ENCODE measurements at regions not wholly inside any gene's neighbourhood (a gene's known extent, or its start where the extent isn't known, plus 50 kb on each side); places are given as distances from the start of the nearest gene placed in this dataset.

- Histone ChIP-seq H3K79me2 (ENCODE audit: insufficient read depth, low read length) (no peaks in the 10 kb centered on the region), H3K9me3 (replicated peaks in 1 of 2; ENCODE audit: control insufficient read depth in 1 of 2, insufficient read depth in 1 of 2, low read length in 2 of 2) (no peaks in the 10 kb centered on the region), H3K4me1 (ENCODE audit: control insufficient read depth in 1 of 2, insufficient read depth in 2 of 2, low read length in 2 of 2) (no peaks in the 10 kb centered on the region), H3K36me3 (replicated peaks in 1 of 2; ENCODE audit: control insufficient read depth in 1 of 2, insufficient read depth in 2 of 2, low read length in 2 of 2) (no peaks in the 10 kb centered on the region), H2AFZ (ENCODE audit: insufficient read depth, low read depth, low read length, poor library complexity, severe bottlenecking) (no peak overlapping the region), H4K20me1 (ENCODE audit: insufficient read depth, low read length) (no peaks in the 10 kb centered on the region), H3K9ac (ENCODE audit: insufficient read depth, low read length, poor library complexity, severe bottlenecking) (no peak overlapping the region), H3K4me2 (replicated peaks; ENCODE audit: extremely low read depth, low read length, poor library complexity, severe bottlenecking) (no peak overlapping the region), H3K4me3 (replicated peaks in 1 of 3; ENCODE audit: low read depth in 2 of 3, low read length in 3 of 3) (no peak overlapping the region), H3K27ac (ENCODE audit: low read depth in 1 of 2, low read length in 2 of 2) (no peak overlapping the region), H3K27me3 (ENCODE audit: control insufficient read depth in 2 of 2, insufficient read depth in 2 of 2, low read length in 2 of 2) (no peaks in the 10 kb centered on the region)
- intact Hi-C loops (cut with micrococcal nuclease): no loop called here
- TF ChIP-seq CTCF (IDR thresholded peaks at IDR 0.05): no peak
- no peak for DNase-seq
- Mint-ChIP-seq H3K27me3 (ENCODE audit: low read depth in 3 of 3) (peaks cover 0 to 2% (median 0%) of the 10 kb centered on the region in 3 donors), H3K4me3 (no peak overlapping the region), H3K36me3 (no peaks in the 10 kb centered on the region), H3K27ac (no peak overlapping the region), H3K9me3 (peaks cover 0 to 1% (median 0%) of the 10 kb centered on the region in 7 donors), H3K4me1 (no peaks in the 10 kb centered on the region)
Measured at GRCh38 chr6:50202766-50203165, 153.0 kb upstream of the DEFB112 start.

- Histone ChIP-seq H3K36me3 (replicated peaks in 1 of 2; ENCODE audit: control insufficient read depth in 1 of 2, insufficient read depth in 2 of 2, low read length in 2 of 2) (no peaks in the 10 kb centered on the region), H4K20me1 (ENCODE audit: insufficient read depth, low read length) (no peaks in the 10 kb centered on the region), H3K27ac (ENCODE audit: low read depth in 1 of 2, low read length in 2 of 2) (no peak overlapping the region), H3K9ac (ENCODE audit: insufficient read depth, low read length, poor library complexity, severe bottlenecking) (no peak overlapping the region), H3K4me2 (replicated peaks; ENCODE audit: extremely low read depth, low read length, poor library complexity, severe bottlenecking) (no peak overlapping the region), H2AFZ (ENCODE audit: insufficient read depth, low read depth, low read length, poor library complexity, severe bottlenecking) (no peak overlapping the region), H3K4me3 (replicated peaks in 1 of 3; ENCODE audit: low read depth in 2 of 3, low read length in 3 of 3) (no peak overlapping the region), H3K27me3 (ENCODE audit: control insufficient read depth in 2 of 2, insufficient read depth in 2 of 2, low read length in 2 of 2) (no peaks in the 10 kb centered on the region), H3K4me1 (ENCODE audit: control insufficient read depth in 1 of 2, insufficient read depth in 2 of 2, low read length in 2 of 2) (no peaks in the 10 kb centered on the region), H3K79me2 (ENCODE audit: insufficient read depth, low read length) (no peaks in the 10 kb centered on the region), H3K9me3 (replicated peaks in 1 of 2; ENCODE audit: control insufficient read depth in 1 of 2, insufficient read depth in 1 of 2, low read length in 2 of 2) (no peaks in the 10 kb centered on the region)
- Mint-ChIP-seq H3K27me3 (ENCODE audit: low read depth in 3 of 3) (no peaks in the 10 kb centered on the region), H3K4me1 (no peaks in the 10 kb centered on the region), H3K4me3 (no peak overlapping the region), H3K27ac (no peak overlapping the region), H3K9me3 (peaks cover 0 to 4% (median 0%) of the 10 kb centered on the region in 7 donors), H3K36me3 (no peaks in the 10 kb centered on the region)
- intact Hi-C loops (cut with micrococcal nuclease): no loop called here
- TF ChIP-seq CTCF (IDR thresholded peaks at IDR 0.05): no peak
- no CpG with 5 or more reads among the region's 1 CpG for WGBS (ENCODE audit: insufficient coverage)
- DNase-seq: no peak
Measured at GRCh38 chr6:50211582-50211981, 161.9 kb upstream of the DEFB112 start.
